ENCODE measurements at regions not wholly inside any gene's neighbourhood (a gene's known extent, or its start where the extent isn't known, plus 50 kb on each side); places are given as distances from the start of the nearest gene placed in this dataset.

DNA sequence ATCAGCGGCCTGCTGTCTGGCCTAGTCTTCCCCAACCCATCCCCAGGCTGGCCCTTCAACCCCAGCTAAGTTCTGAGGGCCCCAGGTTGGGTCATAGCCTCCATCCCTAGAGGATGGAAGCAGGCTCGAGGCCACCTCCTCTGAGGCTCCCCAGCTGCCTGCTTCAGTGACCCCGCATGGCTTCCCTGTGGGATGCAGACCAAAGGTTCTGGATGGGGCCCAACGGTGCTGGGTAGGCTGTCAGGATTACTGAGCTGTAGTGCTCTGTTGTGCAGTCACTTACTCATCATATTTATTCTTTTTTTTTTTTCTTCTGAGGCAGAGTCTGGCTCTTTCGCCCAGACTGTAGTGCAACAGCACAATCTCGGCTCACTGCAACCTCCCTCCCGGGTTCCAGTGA is 92.0 kb downstream of the IRF2BPL start (continued):
- TF ChIP-seq, protein P1, sequence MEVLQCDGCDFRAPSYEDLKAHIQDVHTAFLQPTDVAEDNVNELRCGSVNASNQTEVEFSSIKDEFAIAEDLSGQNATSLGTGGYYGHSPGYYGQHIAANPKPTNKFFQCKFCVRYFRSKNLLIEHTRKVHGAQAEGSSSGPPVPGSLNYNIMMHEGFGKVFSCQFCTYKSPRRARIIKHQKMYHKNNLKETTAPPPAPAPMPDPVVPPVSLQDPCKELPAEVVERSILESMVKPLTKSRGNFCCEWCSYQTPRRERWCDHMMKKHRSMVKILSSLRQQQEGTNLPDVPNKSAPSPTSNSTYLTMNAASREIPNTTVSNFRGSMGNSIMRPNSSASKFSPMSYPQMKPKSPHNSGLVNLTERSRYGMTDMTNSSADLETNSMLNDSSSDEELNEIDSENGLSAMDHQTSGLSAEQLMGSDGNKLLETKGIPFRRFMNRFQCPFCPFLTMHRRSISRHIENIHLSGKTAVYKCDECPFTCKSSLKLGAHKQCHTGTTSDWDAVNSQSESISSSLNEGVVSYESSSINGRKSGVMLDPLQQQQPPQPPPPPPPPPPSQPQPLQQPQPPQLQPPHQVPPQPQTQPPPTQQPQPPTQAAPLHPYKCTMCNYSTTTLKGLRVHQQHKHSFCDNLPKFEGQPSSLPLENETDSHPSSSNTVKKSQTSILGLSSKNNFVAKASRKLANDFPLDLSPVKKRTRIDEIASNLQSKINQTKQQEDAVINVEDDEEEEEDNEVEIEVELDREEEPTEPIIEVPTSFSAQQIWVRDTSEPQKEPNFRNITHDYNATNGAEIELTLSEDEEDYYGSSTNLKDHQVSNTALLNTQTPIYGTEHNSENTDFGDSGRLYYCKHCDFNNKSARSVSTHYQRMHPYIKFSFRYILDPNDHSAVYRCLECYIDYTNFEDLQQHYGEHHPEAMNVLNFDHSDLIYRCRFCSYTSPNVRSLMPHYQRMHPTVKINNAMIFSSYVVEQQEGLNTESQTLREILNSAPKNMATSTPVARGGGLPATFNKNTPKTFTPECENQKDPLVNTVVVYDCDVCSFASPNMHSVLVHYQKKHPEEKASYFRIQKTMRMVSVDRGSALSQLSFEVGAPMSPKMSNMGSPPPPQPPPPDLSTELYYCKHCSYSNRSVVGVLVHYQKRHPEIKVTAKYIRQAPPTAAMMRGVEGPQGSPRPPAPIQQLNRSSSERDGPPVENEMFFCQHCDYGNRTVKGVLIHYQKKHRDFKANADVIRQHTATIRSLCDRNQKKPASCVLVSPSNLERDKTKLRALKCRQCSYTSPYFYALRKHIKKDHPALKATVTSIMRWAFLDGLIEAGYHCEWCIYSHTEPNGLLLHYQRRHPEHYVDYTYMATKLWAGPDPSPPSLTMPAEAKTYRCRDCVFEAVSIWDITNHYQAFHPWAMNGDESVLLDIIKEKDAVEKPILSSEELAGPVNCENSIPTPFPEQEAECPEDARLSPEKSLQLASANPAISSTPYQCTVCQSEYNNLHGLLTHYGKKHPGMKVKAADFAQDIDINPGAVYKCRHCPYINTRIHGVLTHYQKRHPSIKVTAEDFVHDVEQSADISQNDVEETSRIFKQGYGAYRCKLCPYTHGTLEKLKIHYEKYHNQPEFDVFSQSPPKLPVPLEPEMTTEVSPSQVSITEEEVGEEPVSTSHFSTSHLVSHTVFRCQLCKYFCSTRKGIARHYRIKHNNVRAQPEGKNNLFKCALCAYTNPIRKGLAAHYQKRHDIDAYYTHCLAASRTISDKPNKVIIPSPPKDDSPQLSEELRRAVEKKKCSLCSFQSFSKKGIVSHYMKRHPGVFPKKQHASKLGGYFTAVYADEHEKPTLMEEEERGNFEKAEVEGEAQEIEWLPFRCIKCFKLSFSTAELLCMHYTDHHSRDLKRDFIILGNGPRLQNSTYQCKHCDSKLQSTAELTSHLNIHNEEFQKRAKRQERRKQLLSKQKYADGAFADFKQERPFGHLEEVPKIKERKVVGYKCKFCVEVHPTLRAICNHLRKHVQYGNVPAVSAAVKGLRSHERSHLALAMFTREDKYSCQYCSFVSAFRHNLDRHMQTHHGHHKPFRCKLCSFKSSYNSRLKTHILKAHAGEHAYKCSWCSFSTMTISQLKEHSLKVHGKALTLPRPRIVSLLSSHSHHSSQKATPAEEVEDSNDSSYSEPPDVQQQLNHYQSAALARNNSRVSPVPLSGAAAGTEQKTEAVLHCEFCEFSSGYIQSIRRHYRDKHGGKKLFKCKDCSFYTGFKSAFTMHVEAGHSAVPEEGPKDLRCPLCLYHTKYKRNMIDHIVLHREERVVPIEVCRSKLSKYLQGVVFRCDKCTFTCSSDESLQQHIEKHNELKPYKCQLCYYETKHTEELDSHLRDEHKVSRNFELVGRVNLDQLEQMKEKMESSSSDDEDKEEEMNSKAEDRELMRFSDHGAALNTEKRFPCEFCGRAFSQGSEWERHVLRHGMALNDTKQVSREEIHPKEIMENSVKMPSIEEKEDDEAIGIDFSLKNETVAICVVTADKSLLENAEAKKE (CRISPR knock-in tag; IDR thresholded peaks at IDR 0.05), result no peak
- TF ChIP-seq EZH2phosphoT487 (IDR thresholded peaks at IDR 0.05; ENCODE audit: unreplicated experiment), result no peak

DNA sequence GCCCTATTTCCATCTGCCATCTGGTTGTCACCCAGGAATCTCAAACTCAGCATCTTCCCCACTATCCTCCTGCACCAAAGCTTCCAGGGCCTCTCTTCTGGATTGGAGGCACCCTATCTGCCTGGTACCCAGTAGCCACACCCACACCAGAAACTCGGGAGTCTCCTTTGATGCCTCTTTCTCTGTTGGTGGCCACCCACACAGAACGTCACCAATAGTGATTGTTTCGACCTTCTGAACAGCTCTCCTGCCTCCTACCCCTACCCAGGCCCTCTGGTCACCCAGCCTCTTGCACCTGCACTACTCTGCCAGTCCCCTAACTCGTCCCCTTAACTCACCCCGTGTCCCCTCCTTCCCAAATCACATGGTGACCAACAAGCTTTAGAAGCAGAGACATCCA is 95.0 kb downstream of the IRF2BPL start:
- H3K4me3 Mint-ChIP-seq, result no peak overlapping the region
- TF ChIP-seq EZH2 (IDR thresholded peaks at IDR 0.05; ENCODE audit: low read depth, unreplicated experiment) (no peak), ZNF114 (CRISPR knock-in tag; IDR thresholded peaks at IDR 0.05) (no peak), JUNB (IDR thresholded peaks at IDR 0.05; ENCODE audit: unreplicated experiment) (no peak), NANOG (IDR thresholded peaks at IDR 0.05; ENCODE audit: borderline replicate concordance) (no peak), STAT1 (IDR thresholded peaks at IDR 0.05; ENCODE audit: unreplicated experiment) (no peak), ZNF331 (CRISPR knock-in tag; IDR thresholded peaks at IDR 0.05; ENCODE audit: low read depth) (no peak), POLR2AphosphoS5 (IDR thresholded peaks at IDR 0.05; ENCODE audit: low read depth) (no peak)
- TF ChIP-seq, protein P2, sequence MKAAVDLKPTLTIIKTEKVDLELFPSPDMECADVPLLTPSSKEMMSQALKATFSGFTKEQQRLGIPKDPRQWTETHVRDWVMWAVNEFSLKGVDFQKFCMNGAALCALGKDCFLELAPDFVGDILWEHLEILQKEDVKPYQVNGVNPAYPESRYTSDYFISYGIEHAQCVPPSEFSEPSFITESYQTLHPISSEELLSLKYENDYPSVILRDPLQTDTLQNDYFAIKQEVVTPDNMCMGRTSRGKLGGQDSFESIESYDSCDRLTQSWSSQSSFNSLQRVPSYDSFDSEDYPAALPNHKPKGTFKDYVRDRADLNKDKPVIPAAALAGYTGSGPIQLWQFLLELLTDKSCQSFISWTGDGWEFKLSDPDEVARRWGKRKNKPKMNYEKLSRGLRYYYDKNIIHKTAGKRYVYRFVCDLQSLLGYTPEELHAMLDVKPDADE (IDR thresholded peaks at IDR 0.05), result no peak
- TF ChIP-seq, protein P1 (CRISPR knock-in tag; IDR thresholded peaks at IDR 0.05), result no peak

More for the DNA sequence above, 95.0 kb downstream of the IRF2BPL start:
- Histone ChIP-seq H3K27me3 (ENCODE audit: insufficient read depth) (no peaks in the 10 kb centered on the region), H3K79me2 (replicated peaks; ENCODE audit: insufficient read depth) (no peaks in the 10 kb centered on the region), H4K20me1 (replicated peaks; ENCODE audit: insufficient read depth) (no peaks in the 10 kb centered on the region), H3K9me2 (ENCODE audit: insufficient read depth) (no peaks in the 10 kb centered on the region), H3K36me3 (ENCODE audit: insufficient read depth) (no peaks in the 10 kb centered on the region), H3K27ac (ENCODE audit: low read depth) (no peak overlapping the region), H2AFZ (no peak overlapping the region), H3K4me2 (no peak overlapping the region), H3K4me3 (no peak overlapping the region), H3F3A (replicated peaks; ENCODE audit: low read depth) (peaks cover 6% of the 10 kb centered on the region), H3K4me1 (ENCODE audit: insufficient read depth) (peaks cover 30% of the 10 kb centered on the region)
- no peak overlapping the region for H3K27ac Mint-ChIP-seq
- no peaks in the 10 kb centered on the region for H3K9me3 Mint-ChIP-seq
- DNase-seq (ENCODE audit: low spot score) (no peak), ATAC-seq (no peak)
- H3K36me3 Mint-ChIP-seq (ENCODE audit: low read depth), result no peaks in the 10 kb centered on the region
- peaks cover 59% of the 10 kb centered on the region for H3K4me1 Mint-ChIP-seq
- peaks cover 14% of the 10 kb centered on the region for H3K27me3 Mint-ChIP-seq (ENCODE audit: insufficient read depth, low read depth, poor library complexity)
